ENCODE measurements at regions not wholly inside any gene's neighbourhood (a gene's known extent, or its start where the extent isn't known, plus 50 kb on each side); places are given as distances from the start of the nearest gene placed in this dataset.

- no peak for TF ChIP-seq CTCF (IDR thresholded peaks at IDR 0.05)
- no peak for TF ChIP-seq POLR2A (IDR thresholded peaks at IDR 0.05)
These were observed 82.1 kb upstream of the CNTNAP4 start for GRCh38 chr16:76195056-76195455.
